Type B pancreatic cell (in vitro differentiated cells): ENCODE measurements at regions not wholly inside any gene's neighbourhood (a gene's known extent, or its start where the extent isn't known, plus 50 kb on each side); places are given as distances from the start of the nearest gene placed in this dataset.
A peak's percentile ranks its signal among the peaks of the same experiment; 100 is the strongest.

Experiments
- DNase-seq: peaks from one replicate; pipeline ENCODE4 v3.0.0; 2021; ENCODE audit warnings: mixed read lengths; ENCODE audit not compliant: unreplicated experiment; ENCODE audit errors: extremely low spot score
- H3K27ac Mint-ChIP-seq: 2 replicates; pipeline ENCODE4 v1.8.0; 2021; ENCODE audit warnings: mild to moderate bottlenecking, mixed read lengths
- H3K27me3 Mint-ChIP-seq: 2 replicates; pipeline ENCODE4 v1.8.0; 2021; ENCODE audit warnings: mixed read lengths
- H3K36me3 Mint-ChIP-seq: 2 replicates; pipeline ENCODE4 v1.8.0; 2021; ENCODE audit warnings: mixed read lengths
- H3K4me1 Mint-ChIP-seq: one replicate; pipeline ENCODE4 v1.8.0; 2021; ENCODE audit warnings: mixed read lengths; ENCODE audit not compliant: unreplicated experiment
- H3K4me3 Mint-ChIP-seq: 2 replicates; pipeline ENCODE4 v1.8.0; 2021; ENCODE audit warnings: mild to moderate bottlenecking, mixed read lengths
- H3K9me3 Mint-ChIP-seq: 2 replicates; pipeline ENCODE4 v1.8.0; 2021; ENCODE audit warnings: mixed read lengths
- CTCF ChIP-seq: fragments of 200-600 bp; sonication (generic); conservative IDR thresholded peaks from 2 replicates; pipeline ENCODE4 v1.5.0; 2021; ENCODE audit warnings: antibody characterized with exemption, mild to moderate bottlenecking

- H3K36me3 Mint-ChIP-seq, result no peaks in the 10 kb centered on the region
- no peak for TF ChIP-seq CTCF
- no peak overlapping the region for H3K4me3 Mint-ChIP-seq
- H3K27ac Mint-ChIP-seq, result no peak overlapping the region
- H3K4me1 Mint-ChIP-seq, result peaks cover 12% of the 10 kb centered on the region
- no peaks in the 10 kb centered on the region for H3K9me3 Mint-ChIP-seq
- H3K27me3 Mint-ChIP-seq, result peaks cover 34% of the 10 kb centered on the region
- peak; percentile 8 for DNase-seq
Measured at GRCh38 chr17:5669191-5669590, 84.9 kb upstream of the NLRP1 start.

GRCh38 chr17:5672141-5672540 is 87.8 kb upstream of the NLRP1 start:
- Mint-ChIP-seq H3K4me3 (no peak overlapping the region), H3K27ac (no peak overlapping the region), H3K4me1 (peaks cover 12% of the 10 kb centered on the region), H3K27me3 (peaks cover 32% of the 10 kb centered on the region), H3K36me3 (no peaks in the 10 kb centered on the region), H3K9me3 (no peaks in the 10 kb centered on the region)
- DNase-seq, result no peak
- no peak for TF ChIP-seq CTCF

GRCh38 chr17:5672815-5673430 is 88.6 kb upstream of the NLRP1 start:
- no peak overlapping the region for H3K4me3 Mint-ChIP-seq
- peaks cover 12% of the 10 kb centered on the region for H3K4me1 Mint-ChIP-seq
- TF ChIP-seq CTCF, result no peak
- H3K36me3 Mint-ChIP-seq, result no peaks in the 10 kb centered on the region
- H3K27ac Mint-ChIP-seq, result no peak overlapping the region
- H3K9me3 Mint-ChIP-seq, result no peaks in the 10 kb centered on the region
- H3K27me3 Mint-ChIP-seq, result peaks cover 35% of the 10 kb centered on the region
- DNase-seq, result no peak

- TF ChIP-seq CTCF, result no peak
- H3K9me3 Mint-ChIP-seq, result peaks cover 5% of the 10 kb centered on the region
- DNase-seq, result no peak
- no peaks in the 10 kb centered on the region for H3K36me3 Mint-ChIP-seq
- H3K4me1 Mint-ChIP-seq, result peaks cover 13% of the 10 kb centered on the region
- H3K27me3 Mint-ChIP-seq, result peaks cover 23% of the 10 kb centered on the region
- H3K27ac Mint-ChIP-seq, result no peak overlapping the region
- H3K4me3 Mint-ChIP-seq, result no peak overlapping the region
Measured at GRCh38 chr17:5675625-5676421, 91.5 kb upstream of the NLRP1 start.

- no peak for TF ChIP-seq CTCF
- peaks cover 19% of the 10 kb centered on the region for H3K4me1 Mint-ChIP-seq
- H3K27me3 Mint-ChIP-seq, result peaks cover 29% of the 10 kb centered on the region
- no peak overlapping the region for H3K4me3 Mint-ChIP-seq
- H3K27ac Mint-ChIP-seq, result no peak overlapping the region
- no peaks in the 10 kb centered on the region for H3K36me3 Mint-ChIP-seq
- DNase-seq, result no peak
- H3K9me3 Mint-ChIP-seq, result peaks cover 5% of the 10 kb centered on the region
Measured at GRCh38 chr17:5677620-5678019, 93.3 kb upstream of the NLRP1 start.
